HG03521 (cell line): ENCODE measurements at regions not wholly inside any gene's neighbourhood (a gene's known extent, or its start where the extent isn't known, plus 50 kb on each side); places are given as distances from the start of the nearest gene placed in this dataset.

Experiments
- ATAC-seq: cut with Tn5 transposase; IDR thresholded peaks from one replicate; pipeline ENCODE4 v1.9.1; 2021; ENCODE audit warnings: mild to moderate bottlenecking, moderate library complexity; ENCODE audit not compliant: unreplicated experiment

GRCh38 chr14:87879389-87879788 lies 113.6 kb downstream of the GALC start:
- ATAC-seq: no peak

GRCh38 chr14:87878959-87879358 lies 114.0 kb downstream of the GALC start:
- no peak for ATAC-seq

- ATAC-seq: no peak
Observed at GRCh38 chr14:87877877-87878276, 115.1 kb downstream of the GALC start.

GRCh38 chr14:87874676-87875075 lies 118.3 kb downstream of the GALC start:
- ATAC-seq: no peak

- ATAC-seq: no peak
Observed at GRCh38 chr14:87873741-87874140, 119.2 kb downstream of the GALC start.

GRCh38 chr14:87869619-87870583 lies 123.1 kb downstream of the GALC start:
- peak; percentile 65 for ATAC-seq

GRCh38 chr14:87868920-87869319 lies 124.1 kb downstream of the GALC start:
- ATAC-seq: no peak

- no peak for ATAC-seq
Observed at GRCh38 chr14:87866116-87866515, 126.9 kb downstream of the GALC start.

- ATAC-seq: no peak
Observed at GRCh38 chr14:87864356-87865270, 128.4 kb downstream of the GALC start.

- no peak for ATAC-seq
Observed at GRCh38 chr14:87863047-87863446, 129.9 kb downstream of the GALC start.

GRCh38 chr14:87852107-87852506 lies 140.9 kb downstream of the GALC start:
- no peak for ATAC-seq

GRCh38 chr14:87851190-87851589 lies 141.8 kb downstream of the GALC start:
- ATAC-seq: no peak

GRCh38 chr14:87847216-87847755 lies 145.7 kb downstream of the GALC start:
- ATAC-seq: no peak

- no peak for ATAC-seq
Observed at GRCh38 chr14:87840906-87841305, 152.1 kb downstream of the GALC start.

GRCh38 chr14:87838931-87839330 lies 154.1 kb downstream of the GALC start:
- no peak for ATAC-seq

GRCh38 chr14:87837296-87837695 lies 155.7 kb downstream of the GALC start:
- ATAC-seq: no peak

- no peak for ATAC-seq
Observed at GRCh38 chr14:87834594-87834993, 158.4 kb downstream of the GALC start.

GRCh38 chr14:87833026-87833425 lies 160.0 kb downstream of the GALC start:
- ATAC-seq: no peak

- no peak for ATAC-seq
Observed at GRCh38 chr14:87830443-87831096, 162.4 kb downstream of the GALC start.

- no peak for ATAC-seq
Observed at GRCh38 chr14:87829543-87829942, 163.4 kb downstream of the GALC start.

GRCh38 chr14:87824266-87824665 lies 168.7 kb downstream of the GALC start:
- no peak for ATAC-seq
